Fibroblast of skin of abdomen (primary cell): ENCODE measurements at regions not wholly inside any gene's neighbourhood (a gene's known extent, or its start where the extent isn't known, plus 50 kb on each side); places are given as distances from the start of the nearest gene placed in this dataset.

Source experiments
- DNase-seq: peaks from one replicate; pipeline ENCODE4 v3.0.0-alpha.2; 2013

- no peak for DNase-seq
Measured at GRCh38 chr2:62564380-62565137, 58.6 kb upstream of the TMEM17 start.

DNA sequence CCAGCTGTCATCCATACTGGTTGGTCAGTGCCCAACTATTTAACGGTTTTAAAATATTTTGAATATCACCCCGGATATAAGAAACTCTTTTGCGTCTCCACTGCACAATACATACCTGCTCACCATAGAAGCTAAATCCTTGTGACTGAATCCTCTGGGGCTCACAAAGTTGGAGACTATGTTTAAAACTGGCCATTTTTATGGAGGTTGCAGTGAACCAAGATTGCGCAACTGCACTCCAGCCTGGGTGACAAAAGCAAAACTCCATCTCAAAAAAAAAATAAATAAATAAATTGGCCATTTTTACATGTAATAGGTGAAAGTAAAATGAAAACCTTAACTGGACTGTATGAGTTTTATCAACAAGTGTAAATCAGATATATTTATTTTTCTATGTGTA, 55.6 kb upstream of the TMEM17 start:
- no peak for DNase-seq

- DNase-seq, result no peak
Measured at GRCh38 chr2:62559582-62559981, 53.6 kb upstream of the TMEM17 start.

DNA sequence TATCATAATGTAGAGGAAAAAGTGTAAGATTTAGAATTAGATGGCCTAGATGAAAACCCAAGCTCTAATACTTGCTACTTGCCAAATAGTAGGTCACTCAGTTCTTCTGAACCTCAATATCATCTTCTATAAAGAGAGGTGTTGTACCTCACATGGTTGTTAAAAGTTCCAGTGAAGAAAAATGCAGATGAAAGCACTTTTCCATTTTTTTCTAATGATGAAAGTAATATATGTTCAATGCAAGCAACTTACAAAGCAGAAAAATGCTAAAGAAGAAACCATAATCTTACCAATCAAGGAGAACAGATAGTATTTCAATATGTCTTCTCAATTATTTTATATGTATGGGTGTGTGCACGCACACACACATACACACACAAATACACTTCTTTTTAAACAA, 52.7 kb upstream of the TMEM17 start:
- DNase-seq, result no peak

DNA sequence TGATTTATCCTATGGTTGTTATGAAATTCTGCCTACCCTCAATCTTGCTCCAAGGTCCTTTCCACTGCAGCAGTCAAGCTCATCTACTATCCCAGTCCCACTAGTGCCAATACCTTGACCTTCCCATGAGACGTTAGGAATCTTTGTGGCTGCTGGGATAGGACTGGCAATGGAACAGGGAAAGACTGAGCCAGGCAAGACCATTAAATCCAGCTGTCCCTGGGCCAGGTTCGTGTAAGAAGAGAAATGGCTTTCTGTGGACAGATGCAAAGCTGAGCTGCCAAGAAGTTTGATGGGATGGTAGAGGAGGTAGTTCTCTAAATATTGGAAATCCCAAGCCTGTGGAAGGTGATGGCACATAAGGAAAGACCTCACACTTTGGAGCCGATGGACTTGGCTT, 50.1 kb upstream of the TMEM17 start:
- no peak for DNase-seq
